Stimulated activated naive CD4-positive, alpha-beta T cell treated with Interleukin-2 at 50 U/mL for 16 hours (primary cell): ENCODE measurements at regions not wholly inside any gene's neighbourhood (a gene's known extent, or its start where the extent isn't known, plus 50 kb on each side); places are given as distances from the start of the nearest gene placed in this dataset.

Source experiments
- DNase-seq: peaks from one replicate; lab custom pipeline; 2025; lab: John Stamatoyannopoulos, UW

GRCh38 chr6:41471064-41471895 is 74.9 kb upstream of the FOXP4 start:
- no peak for DNase-seq

- no peak for DNase-seq
Measured at GRCh38 chr6:41474213-41474933, 71.8 kb upstream of the FOXP4 start.

GRCh38 chr6:41475164-41475563 is 71.0 kb upstream of the FOXP4 start:
- DNase-seq = no peak

- DNase-seq = no peak
Measured at GRCh38 chr6:41475737-41476357, 70.3 kb upstream of the FOXP4 start.

- DNase-seq = no peak
Measured at GRCh38 chr6:41476401-41476800, 69.8 kb upstream of the FOXP4 start.

- no peak for DNase-seq
Measured at GRCh38 chr6:41477572-41477971, 68.6 kb upstream of the FOXP4 start.

- DNase-seq = no peak
Measured at GRCh38 chr6:41483943-41484342, 62.2 kb upstream of the FOXP4 start.

GRCh38 chr6:41487860-41488432 is 58.2 kb upstream of the FOXP4 start:
- DNase-seq = no peak

- no peak for DNase-seq
Measured at GRCh38 chr6:41488433-41489119, 57.6 kb upstream of the FOXP4 start.

- no peak for DNase-seq
Measured at GRCh38 chr6:41489120-41489851, 56.9 kb upstream of the FOXP4 start.

GRCh38 chr6:41492261-41492891 is 53.8 kb upstream of the FOXP4 start:
- DNase-seq = no peak

GRCh38 chr6:41494212-41495110 is 51.7 kb upstream of the FOXP4 start:
- DNase-seq = no peak
